Natural killer cell treated with Interleukin-12 subunit alpha and Interleukin-12 subunit beta and Interleukin-15 and Interleukin-18, amount 100 ng/mL, for 72 hours (primary cell): ENCODE measurements at regions not wholly inside any gene's neighbourhood (a gene's known extent, or its start where the extent isn't known, plus 50 kb on each side); places are given as distances from the start of the nearest gene placed in this dataset.
"Not testable (repeated sequence)": the region's sequence is repeated elsewhere in the genome, so short reads cannot be mapped to it uniquely, and the experiment has no call there.

Experiments used
- ATAC-seq, 2 donors: fragments of 150-1000 bp; cut with Tn5 transposase in 1 of 2; sonication (Bioruptor Pico), chemical (Tn5 transposase) in 1 of 2; 2 replicates each; pipeline ENCODE4 v1.10.0; 2021
- DNase-seq: peaks from one replicate; pipeline ENCODE4 v3.0.0; 2022; ENCODE audit warnings: low spot score
- H3K27ac Mint-ChIP-seq, 2 donors: 1 replicate in 1 of 2; 2 replicates in 1 of 2; pipeline ENCODE4 v1.8.0; 2022; ENCODE audit warnings: mixed read lengths in 2 of 2, mild to moderate bottlenecking in 1 of 2, moderate library complexity in 1 of 2
- H3K27me3 Mint-ChIP-seq, 2 donors: 1 replicate in 1 of 2; 2 replicates in 1 of 2; pipeline ENCODE4 v1.8.0; 2022; ENCODE audit warnings: mixed read lengths in 2 of 2
- H3K36me3 Mint-ChIP-seq: one replicate; pipeline ENCODE4 v1.8.0; 2022; ENCODE audit warnings: mixed read lengths
- H3K4me1 Mint-ChIP-seq, 2 donors: 1 replicate in 1 of 2; 2 replicates in 1 of 2; pipeline ENCODE4 v1.8.0; 2022; ENCODE audit warnings: low read depth in 2 of 2, mixed read lengths in 2 of 2, mild to moderate bottlenecking in 1 of 2
- H3K4me3 Mint-ChIP-seq: one replicate; pipeline ENCODE4 v1.8.0; 2022; ENCODE audit warnings: mixed read lengths
- H3K9me3 Mint-ChIP-seq: 2 replicates; pipeline ENCODE4 v1.8.0; 2022; ENCODE audit warnings: mixed read lengths

DNA sequence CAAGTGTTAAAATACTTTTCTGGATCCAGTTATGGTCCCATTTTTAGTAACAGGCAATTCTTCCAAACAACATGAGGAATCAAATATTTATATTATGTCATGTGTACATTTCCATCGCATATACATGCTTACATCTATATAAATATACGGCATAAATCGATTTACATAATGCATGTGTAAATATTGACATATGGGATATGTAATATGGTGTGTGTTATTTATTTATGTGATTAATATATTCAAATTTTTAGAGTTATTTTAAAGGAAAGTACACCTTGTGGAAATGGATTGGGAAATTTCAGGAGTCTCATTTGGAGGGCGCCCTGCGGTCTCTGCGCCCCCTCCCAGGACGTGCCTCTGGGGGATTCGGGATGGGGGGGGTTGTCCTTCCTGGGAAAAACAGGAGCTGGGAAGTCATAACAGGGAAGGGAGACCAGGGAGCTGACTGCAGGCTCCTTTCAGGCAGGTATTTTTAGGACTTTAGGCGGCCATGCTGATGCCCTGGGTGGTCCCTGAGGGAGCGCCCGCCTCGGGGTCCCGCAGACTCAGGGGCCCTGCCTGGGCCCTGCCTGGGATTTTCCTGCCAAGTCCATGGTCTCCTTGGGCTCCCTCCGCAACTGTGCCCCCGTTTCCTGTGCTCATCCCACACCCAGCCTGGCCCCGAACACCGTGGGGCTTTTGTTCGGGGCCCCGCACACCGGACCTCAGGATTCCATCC is 82.7 kb upstream of the SFSWAP start:
- DNase-seq = no peak
- H3K27ac Mint-ChIP-seq = peak overlapping the region; percentile 74 to 77
- peak overlapping the region; percentile 59 for H3K4me3 Mint-ChIP-seq

DNA sequence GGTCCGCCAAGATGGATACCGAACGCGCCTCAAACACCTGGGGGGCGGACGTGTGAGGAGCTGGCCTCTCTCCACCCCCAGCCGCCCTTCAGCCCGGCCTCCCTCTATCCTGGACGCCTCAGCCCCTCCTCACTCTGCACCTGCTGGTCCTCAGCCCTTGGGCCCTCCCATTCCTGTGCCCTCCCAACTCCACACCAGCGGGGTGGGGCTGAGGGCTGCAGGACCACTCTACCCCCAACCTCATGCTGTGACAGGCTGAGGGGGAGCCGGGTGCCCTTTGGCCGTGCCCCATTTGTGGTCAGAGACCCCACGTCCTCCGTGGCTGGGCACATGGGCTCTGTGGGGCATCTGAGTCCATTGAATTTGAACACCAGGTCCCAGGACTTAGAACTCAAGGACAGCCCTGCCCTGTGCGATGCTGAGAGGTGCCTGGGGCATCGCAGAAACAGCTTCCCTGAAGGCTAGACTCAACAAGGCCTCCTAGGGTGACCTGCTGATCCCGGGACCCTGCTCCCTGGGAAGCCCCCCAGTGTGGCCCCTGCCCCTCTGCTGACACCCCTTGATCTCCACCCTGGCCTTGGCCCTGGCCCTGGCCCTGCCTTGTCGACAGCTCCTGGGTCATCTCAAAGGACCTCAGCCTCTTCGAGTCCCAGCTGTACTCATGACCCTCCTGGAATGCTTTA is 82.0 kb upstream of the SFSWAP start:
- DNase-seq (no peak), ATAC-seq (peak in 1 of 2 donors; percentile 31)
- Mint-ChIP-seq H3K27me3 (no peaks in the 10 kb centered on the region), H3K4me3 (no peak overlapping the region), H3K9me3 (no peaks in the 10 kb centered on the region), H3K27ac (no peak overlapping the region), H3K4me1 (peaks cover 38 to 40% of the 10 kb centered on the region in 2 donors), H3K36me3 (no peaks in the 10 kb centered on the region)

More for the DNA sequence above, 82.7 kb upstream of the SFSWAP start:
- no peaks in the 10 kb centered on the region for H3K27me3 Mint-ChIP-seq
- ATAC-seq = no peak
- H3K36me3 Mint-ChIP-seq = no peaks in the 10 kb centered on the region
- peaks cover 38 to 40% of the 10 kb centered on the region in 2 donors for H3K4me1 Mint-ChIP-seq
- H3K9me3 Mint-ChIP-seq = no peaks in the 10 kb centered on the region

DNA sequence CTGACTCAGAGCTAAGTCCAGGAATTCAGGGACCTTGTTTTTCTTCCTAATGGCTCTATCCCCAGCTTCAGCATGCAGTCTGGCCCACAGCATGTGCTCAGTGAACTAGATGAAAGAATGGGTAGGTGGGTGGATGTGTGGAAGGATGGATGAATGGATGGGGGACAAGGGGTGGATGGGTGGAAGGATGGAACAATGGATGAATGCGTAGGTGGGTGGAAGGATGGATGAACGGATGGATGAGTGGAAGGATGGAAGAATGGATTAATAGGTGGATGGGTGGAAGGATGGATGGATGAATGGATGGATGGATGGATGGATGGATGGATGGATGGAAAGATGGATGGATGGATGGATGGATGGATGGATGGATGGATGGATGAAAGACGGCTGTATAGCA is 79.7 kb upstream of the SFSWAP start:
- Mint-ChIP-seq H3K4me1 (peaks cover 45 to 48% of the 10 kb centered on the region in 2 donors), H3K4me3 (peak overlapping the region; percentile 64), H3K9me3 (no peaks in the 10 kb centered on the region), H3K27me3 (peaks cover 0 to 13% of the 10 kb centered on the region in 2 donors), H3K36me3 (no peaks in the 10 kb centered on the region), H3K27ac (no peak overlapping the region)
- ATAC-seq (no peak), DNase-seq (no peak)

DNA sequence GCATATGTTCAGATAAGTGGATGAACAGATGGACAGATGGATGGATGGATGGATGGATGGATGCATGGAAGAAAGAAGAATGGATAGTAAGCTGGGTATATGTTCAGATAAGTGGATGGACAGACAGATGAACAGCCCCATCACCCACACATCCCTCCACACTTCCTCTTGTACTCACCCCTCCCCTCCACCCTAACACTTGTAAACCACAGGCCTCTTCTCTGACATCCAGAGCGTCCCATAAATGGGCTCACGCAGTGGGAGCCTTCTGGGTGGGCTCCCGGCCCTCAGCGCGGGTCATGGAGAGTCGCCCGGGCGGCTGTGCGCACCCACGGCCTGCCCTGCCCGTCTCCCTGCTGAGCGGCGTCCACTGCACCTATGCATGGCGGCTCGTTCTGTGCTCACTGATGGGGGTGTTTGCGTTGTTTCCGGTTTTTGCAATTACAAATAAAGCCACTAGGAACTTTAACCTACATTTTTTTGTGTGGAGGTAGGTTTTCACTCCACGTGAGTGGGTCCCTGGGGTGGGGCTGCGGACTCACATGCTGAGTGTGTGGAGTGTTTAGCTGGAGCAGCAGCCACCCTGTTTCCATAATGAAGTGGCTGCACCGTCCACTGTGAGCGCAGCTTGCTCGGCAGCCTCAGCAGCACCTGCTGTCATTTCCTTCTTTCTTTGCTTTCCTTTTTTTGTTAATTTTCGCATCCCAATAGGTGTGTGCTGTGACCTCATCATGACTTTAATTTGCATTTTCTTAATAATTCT is 78.8 kb upstream of the SFSWAP start:
- not testable (repeated sequence) for H3K27ac Mint-ChIP-seq, H3K36me3 Mint-ChIP-seq, DNase-seq, H3K9me3 Mint-ChIP-seq
- peak; percentile 21 to 72 for ATAC-seq
- Mint-ChIP-seq H3K27me3 (peaks cover 0 to 13% of the 10 kb centered on the region in 2 donors), H3K4me3 (peak overlapping the region; percentile 64), H3K4me1 (peaks cover 44 to 48% of the 10 kb centered on the region in 2 donors)

DNA sequence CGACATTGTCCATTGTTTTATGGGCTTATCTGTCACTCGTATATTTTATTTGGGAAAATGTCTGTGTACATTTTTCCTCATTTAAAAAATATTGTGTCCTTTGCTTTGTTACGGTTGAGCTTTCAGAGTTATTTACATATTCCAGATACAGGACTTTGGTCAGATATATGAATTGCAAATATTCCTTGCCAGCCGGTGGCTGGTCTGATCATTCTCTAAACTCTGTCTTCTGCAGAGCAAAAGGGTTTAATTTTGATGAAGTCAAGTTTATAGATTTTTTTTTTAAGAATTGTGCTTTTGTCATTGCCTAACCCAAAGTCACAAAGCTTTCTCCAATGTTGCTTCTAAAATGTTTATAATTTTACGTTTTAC is 78.3 kb upstream of the SFSWAP start:
- H3K4me3 Mint-ChIP-seq = peak overlapping the region; percentile 64
- peaks cover 0 to 13% of the 10 kb centered on the region in 2 donors for H3K27me3 Mint-ChIP-seq
- not testable (repeated sequence) for ATAC-seq, H3K9me3 Mint-ChIP-seq, H3K27ac Mint-ChIP-seq, DNase-seq, H3K36me3 Mint-ChIP-seq
- peaks cover 43 to 46% of the 10 kb centered on the region in 2 donors for H3K4me1 Mint-ChIP-seq

DNA sequence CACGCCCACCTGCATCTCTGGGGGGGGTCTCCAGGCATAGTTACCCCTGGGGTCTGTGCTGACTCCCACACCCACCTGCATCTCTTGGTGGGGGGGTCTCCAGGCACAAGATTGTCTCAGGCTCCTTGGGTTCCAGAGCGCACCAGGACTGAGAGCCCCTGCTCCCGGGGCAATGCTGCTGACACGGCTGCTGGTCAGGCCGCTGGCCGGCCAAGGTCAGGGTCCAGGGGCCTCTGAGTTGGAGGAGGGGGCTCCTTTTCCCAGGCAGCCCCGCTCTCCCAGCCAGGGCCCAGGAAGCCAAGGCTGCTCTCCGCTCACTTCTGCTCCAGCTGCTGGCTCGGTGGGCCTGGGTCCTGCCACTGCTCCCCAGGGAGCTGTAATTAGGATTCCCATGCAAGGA is 77.3 kb upstream of the SFSWAP start:
- DNase-seq, H3K36me3 Mint-ChIP-seq, H3K4me3 Mint-ChIP-seq, H3K27ac Mint-ChIP-seq, ATAC-seq, H3K9me3 Mint-ChIP-seq: not testable (repeated sequence)
- Mint-ChIP-seq H3K4me1 (peaks cover 43 to 45% of the 10 kb centered on the region in 2 donors), H3K27me3 (peaks cover 4 to 13% of the 10 kb centered on the region in 2 donors)

DNA sequence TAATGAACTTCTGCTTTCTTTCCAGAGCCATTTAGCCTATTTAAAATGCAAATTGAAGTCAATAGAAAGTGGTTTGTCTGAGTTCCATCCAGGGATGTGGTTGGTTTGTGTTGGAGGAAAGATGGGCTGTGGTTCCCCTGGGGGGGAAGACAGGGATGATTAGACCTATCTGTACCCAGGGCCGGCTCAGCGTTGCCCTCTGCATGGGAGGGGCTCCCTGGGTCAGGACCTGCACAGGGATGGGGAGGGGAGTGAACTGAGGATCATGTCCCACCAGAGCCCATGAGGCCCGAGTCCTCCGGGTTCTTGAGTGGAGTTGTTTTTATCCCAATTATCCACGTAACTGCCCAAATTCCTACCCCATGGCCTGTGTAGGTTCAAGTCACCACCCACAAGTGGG is 76.9 kb upstream of the SFSWAP start:
- DNase-seq (no peak), ATAC-seq (no peak)
- Mint-ChIP-seq H3K36me3 (no peaks in the 10 kb centered on the region), H3K4me1 (peaks cover 43 to 45% of the 10 kb centered on the region in 2 donors), H3K4me3 (no peak overlapping the region), H3K9me3 (no peaks in the 10 kb centered on the region), H3K27me3 (peaks cover 4 to 13% of the 10 kb centered on the region in 2 donors), H3K27ac (no peak overlapping the region)

DNA sequence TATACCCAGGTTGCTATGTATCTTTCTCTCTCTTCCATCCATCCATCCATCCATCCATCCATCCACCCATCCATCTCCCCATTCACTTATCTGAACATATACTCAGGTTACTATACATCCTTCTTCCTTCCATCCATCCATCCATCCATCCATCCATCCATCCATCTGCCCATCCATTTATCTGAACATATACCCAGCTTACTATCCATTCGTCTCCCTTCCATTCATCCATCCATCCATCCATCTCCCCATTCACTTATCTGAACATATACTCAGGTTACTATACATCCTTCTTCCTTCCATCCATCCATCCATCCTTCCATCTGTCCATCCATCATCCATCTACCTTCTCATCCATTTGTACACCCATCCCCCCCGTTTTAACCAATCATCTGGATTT is 75.9 kb upstream of the SFSWAP start:
- H3K36me3 Mint-ChIP-seq, H3K9me3 Mint-ChIP-seq, H3K27ac Mint-ChIP-seq, DNase-seq, ATAC-seq, H3K4me3 Mint-ChIP-seq: not testable (repeated sequence)
- peaks cover 38 to 39% of the 10 kb centered on the region in 2 donors for H3K4me1 Mint-ChIP-seq
- H3K27me3 Mint-ChIP-seq = peaks cover 4 to 13% of the 10 kb centered on the region in 2 donors

DNA sequence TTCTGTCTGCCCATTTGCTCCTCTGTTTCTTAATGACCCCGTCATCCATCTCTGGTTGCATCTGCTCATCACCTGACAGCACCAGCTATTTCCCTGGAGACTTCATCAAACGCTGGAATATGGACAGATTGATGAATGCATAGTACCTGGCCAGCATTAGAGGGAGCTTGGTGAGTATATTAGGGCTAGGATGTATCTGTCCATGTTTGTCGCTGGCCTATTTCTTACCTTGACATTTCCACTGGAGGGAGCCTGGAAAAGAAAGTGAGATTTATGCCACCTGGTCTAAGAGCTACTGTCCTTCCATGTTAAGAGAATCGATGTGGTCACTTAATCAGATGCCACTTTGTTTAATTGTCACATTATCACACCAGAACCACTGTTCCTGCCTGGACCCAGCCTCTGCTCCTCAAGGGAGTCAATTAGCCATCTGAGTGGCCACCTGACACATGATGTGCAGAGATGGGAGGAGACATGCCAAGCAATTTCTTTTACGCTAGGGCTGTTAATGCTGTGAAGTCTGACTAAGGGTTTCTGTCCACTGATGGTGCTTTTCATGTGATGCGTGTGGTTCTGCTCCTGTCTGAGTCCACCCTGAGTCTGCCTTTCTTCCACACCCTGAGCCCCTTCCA is 75.3 kb upstream of the SFSWAP start:
- Mint-ChIP-seq H3K4me1 (peaks cover 33 to 34% of the 10 kb centered on the region in 2 donors), H3K4me3 (no peak overlapping the region), H3K27me3 (peaks cover 4 to 13% of the 10 kb centered on the region in 2 donors), H3K9me3 (no peaks in the 10 kb centered on the region), H3K27ac (no peak overlapping the region), H3K36me3 (no peaks in the 10 kb centered on the region)
- no peak for ATAC-seq
- DNase-seq = no peak

DNA sequence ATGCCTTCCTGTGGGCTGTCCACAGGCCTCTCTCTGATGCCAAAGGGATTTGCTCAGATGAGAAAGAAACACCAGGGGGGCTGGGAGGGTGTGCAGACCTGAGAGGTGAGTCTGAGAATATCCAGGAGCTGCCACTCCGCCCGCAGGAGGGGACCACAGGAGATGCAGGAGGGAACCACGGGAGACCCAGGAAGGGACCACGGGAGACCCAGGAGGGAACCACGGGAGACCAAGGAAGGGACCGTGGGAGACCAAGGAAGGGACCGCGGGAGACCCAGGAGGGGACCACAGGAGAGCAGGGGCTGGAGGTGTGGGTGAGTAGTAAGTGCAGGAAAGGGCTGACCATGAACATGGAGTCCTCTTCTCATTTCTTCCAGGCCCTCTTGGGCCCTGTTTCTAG is 74.6 kb upstream of the SFSWAP start:
- Mint-ChIP-seq H3K9me3 (no peaks in the 10 kb centered on the region), H3K27ac (no peak overlapping the region)

DNA sequence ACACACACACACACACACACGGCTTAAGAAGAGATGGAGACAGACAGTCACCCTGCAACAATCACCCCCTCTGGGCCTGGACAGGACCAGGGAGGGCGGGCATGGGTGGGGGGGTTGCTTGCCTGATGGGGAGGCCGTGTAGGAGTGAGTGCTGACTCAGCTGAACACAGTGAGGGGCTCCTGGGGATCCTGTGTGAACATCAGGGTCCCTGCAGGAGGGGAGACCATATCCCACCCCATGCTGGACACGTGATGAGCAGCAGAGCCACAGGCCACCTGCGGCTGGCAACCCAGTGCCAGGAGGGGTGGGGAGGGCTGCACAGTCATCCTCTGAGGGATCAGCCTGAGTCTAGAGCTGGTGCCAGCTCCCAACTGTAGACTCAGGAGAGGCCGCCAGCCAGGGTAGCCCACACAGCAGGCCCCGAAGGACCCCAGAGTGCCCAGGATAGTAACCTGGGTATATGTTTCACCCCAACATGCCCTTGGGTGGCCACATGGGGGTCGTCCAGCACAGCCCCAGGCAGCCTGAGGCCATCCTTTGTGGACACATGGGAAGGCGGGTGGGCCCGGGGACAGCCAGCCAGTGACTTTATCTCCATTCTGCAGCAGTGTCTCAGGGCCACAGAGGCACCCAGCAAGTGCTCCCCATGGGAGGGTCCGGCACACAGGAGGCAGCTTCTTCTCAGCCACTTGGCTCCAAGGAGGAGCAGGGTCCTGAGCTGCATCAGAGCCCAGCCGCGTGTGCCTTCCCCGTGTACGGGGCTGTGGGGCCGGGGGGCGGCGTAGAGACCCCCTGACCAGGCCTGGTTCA is 73.7 kb upstream of the SFSWAP start:
- H3K27ac Mint-ChIP-seq = no peak overlapping the region
- H3K4me1 Mint-ChIP-seq = peaks cover 17 to 19% of the 10 kb centered on the region in 2 donors
- H3K9me3 Mint-ChIP-seq = no peaks in the 10 kb centered on the region
- no peaks in the 10 kb centered on the region for H3K36me3 Mint-ChIP-seq
- H3K4me3 Mint-ChIP-seq = no peak overlapping the region
- ATAC-seq (no peak), DNase-seq (no peak)
- peaks cover 4 to 13% of the 10 kb centered on the region in 2 donors for H3K27me3 Mint-ChIP-seq

More for the DNA sequence above, 74.6 kb upstream of the SFSWAP start:
- H3K27me3 Mint-ChIP-seq = peaks cover 4 to 13% of the 10 kb centered on the region in 2 donors
- DNase-seq = no peak
- H3K36me3 Mint-ChIP-seq = no peaks in the 10 kb centered on the region
- no peak overlapping the region for H3K4me3 Mint-ChIP-seq
- no peak for ATAC-seq
- peaks cover 26 to 28% of the 10 kb centered on the region in 2 donors for H3K4me1 Mint-ChIP-seq

DNA sequence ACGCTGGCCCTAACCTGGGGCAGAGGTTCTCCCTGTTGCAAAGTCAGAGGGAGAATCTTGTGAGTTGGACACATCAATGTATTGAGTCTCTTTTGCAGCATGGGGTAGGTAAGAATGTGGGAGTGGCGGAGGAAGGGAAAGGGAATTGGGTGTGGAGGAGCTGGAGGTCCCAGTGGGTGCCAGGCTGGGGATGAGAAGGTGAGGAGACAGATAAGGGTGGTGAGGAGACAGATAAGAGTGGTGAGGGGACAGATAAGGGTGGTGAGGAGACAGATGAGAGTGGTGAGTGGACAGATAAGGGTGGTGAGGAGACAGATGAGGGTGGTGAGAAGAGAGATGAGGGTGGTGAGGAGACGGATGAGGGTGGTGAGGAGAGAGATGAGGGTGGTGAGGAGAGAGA is 72.9 kb upstream of the SFSWAP start:
- H3K9me3 Mint-ChIP-seq = no peaks in the 10 kb centered on the region
- H3K27me3 Mint-ChIP-seq = peaks cover 4 to 15% of the 10 kb centered on the region in 2 donors
- DNase-seq (no peak), ATAC-seq (no peak)
- H3K4me1 Mint-ChIP-seq = peaks cover 10 to 14% of the 10 kb centered on the region in 2 donors
- no peaks in the 10 kb centered on the region for H3K36me3 Mint-ChIP-seq
- H3K27ac Mint-ChIP-seq = no peak overlapping the region
- no peak overlapping the region for H3K4me3 Mint-ChIP-seq
